IMR-90 (cell line): ENCODE measurements at regions not wholly inside any gene's neighbourhood (a gene's known extent, or its start where the extent isn't known, plus 50 kb on each side); places are given as distances from the start of the nearest gene placed in this dataset.

Source experiments
- ATAC-seq: fragments of 200-7000 bp; cut with Tn5 transposase; 2 replicates; pipeline ENCODE4 v1.9.1; 2020; ENCODE audit warnings: low read depth, mild to moderate bottlenecking, moderate library complexity
- BruUV-seq: library from RNA; stranded (reverse); fragments of 400-500 nt; replicated peaks from 2 replicates; lab custom pipeline; 2021; lab: Mats Ljungman, UMichigan
- CTCF ChIA-PET: fragments of 300-600 bp; formaldehyde crosslinking; extraction: SDS; loops from one replicate; lab custom pipeline; 2021; ENCODE audit warnings: antibody characterized with exemption; lab: Yijun Ruan, JAX
- POLR2A ChIA-PET: fragments of 300-600 bp; sonication (Branson Sonifier 250); formaldehyde crosslinking; loops from one replicate; lab custom pipeline; 2022; ENCODE audit warnings: antibody characterized with exemption; ENCODE audit not compliant: unreplicated experiment; lab: Charles Lee
- DNase-seq: peaks from one replicate; pipeline ENCODE4 v3.0.0; 2013
- H2AFZ ChIP-seq: replicated peaks from 2 replicates; pipeline ENCODE3; 2013; ENCODE audit warnings: low read length, mild to moderate bottlenecking; ENCODE audit not compliant: poor library complexity
- H2AK5ac ChIP-seq: 2 replicates; pipeline ENCODE4 v1.6.1; 2013; ENCODE audit warnings: low read depth, low read length, inconsistent platforms
- H2AK9ac ChIP-seq: replicated peaks from 2 replicates; pipeline ENCODE3; 2013; ENCODE audit warnings: mild to moderate bottlenecking, low read depth, low read length, moderate library complexity; ENCODE audit not compliant: poor library complexity
- H2BK120ac ChIP-seq: 2 replicates; pipeline ENCODE4 v1.6.1; 2013; ENCODE audit warnings: low read depth, low read length, inconsistent platforms
- H2BK15ac ChIP-seq: 3 replicates; pipeline ENCODE4 v1.6.1; 2013; ENCODE audit warnings: low read depth, low read length, inconsistent platforms
- H2BK20ac ChIP-seq: 2 replicates; pipeline ENCODE4 v1.6.1; 2013; ENCODE audit warnings: low read depth, mild to moderate bottlenecking, inconsistent platforms, low read length, moderate library complexity
- H2BK5ac ChIP-seq: 2 replicates; pipeline ENCODE4 v1.6.1; 2013; ENCODE audit warnings: mild to moderate bottlenecking, low read depth, low read length, inconsistent platforms; ENCODE audit not compliant: poor library complexity, severe bottlenecking
- H3K14ac ChIP-seq: replicated peaks from 2 replicates; pipeline ENCODE4 v1.6.1; 2013; ENCODE audit warnings: low read depth, low read length, inconsistent platforms
- H3K18ac ChIP-seq: 2 replicates; pipeline ENCODE4 v1.6.1; 2013; ENCODE audit warnings: low read depth, low read length, control low read depth
- H3K23ac ChIP-seq: 2 replicates; pipeline ENCODE4 v1.6.1; 2013; ENCODE audit warnings: low read depth, low read length, inconsistent platforms
- H3K27ac ChIP-seq: 2 replicates; pipeline ENCODE4 v1.5.1; 2013; ENCODE audit warnings: mild to moderate bottlenecking, control low read depth, low read length; ENCODE audit not compliant: insufficient read depth
- H3K27me3 ChIP-seq: 2 replicates; pipeline ENCODE4 v1.6.1; 2013; ENCODE audit warnings: low read length; ENCODE audit not compliant: control insufficient read depth, insufficient read depth
- H3K36me3 ChIP-seq: 2 replicates; pipeline ENCODE4 v1.6.1; 2013; ENCODE audit warnings: low read length, mixed read lengths; ENCODE audit not compliant: control insufficient read depth, insufficient read depth
- H3K4ac ChIP-seq: 2 replicates; pipeline ENCODE4 v1.6.1; 2013; ENCODE audit warnings: low read depth, low read length, inconsistent platforms
- H3K4me1 ChIP-seq: 2 replicates; pipeline ENCODE4 v1.6.1; 2013; ENCODE audit warnings: low read length, mixed read lengths; ENCODE audit not compliant: control insufficient read depth, insufficient read depth
- H3K4me2 ChIP-seq: 2 replicates; pipeline ENCODE4 v1.6.1; 2013; ENCODE audit warnings: low read depth, mild to moderate bottlenecking, control low read depth, low read length, moderate library complexity
- H3K4me3 ChIP-seq: 2 replicates; pipeline ENCODE4 v1.5.1; 2013; ENCODE audit warnings: low read depth, mild to moderate bottlenecking, control low read depth, low read length, moderate library complexity; ENCODE audit not compliant: insufficient read depth
- H3K56ac ChIP-seq: 2 replicates; pipeline ENCODE4 v1.6.1; 2013; ENCODE audit warnings: low read length, inconsistent platforms; ENCODE audit not compliant: insufficient read depth; ENCODE audit errors: extremely low read depth
- H3K79me1 ChIP-seq, 2 experiments: 2 replicates each; pipeline ENCODE4 v1.6.1; 2013; ENCODE audit warnings: low read length in 2 of 2, inconsistent platforms in 1 of 2, low read depth in 1 of 2
- H3K9ac ChIP-seq: 2 replicates; pipeline ENCODE4 v1.6.1; 2013; ENCODE audit warnings: low read depth, low read length, control low read depth
- H3K9me1 ChIP-seq: 2 replicates; pipeline ENCODE4 v1.6.1; 2013; ENCODE audit warnings: low read length, inconsistent platforms; ENCODE audit not compliant: insufficient read depth
- H3K9me3 ChIP-seq: 2 replicates; pipeline ENCODE4 v1.6.1; 2013; ENCODE audit warnings: low read length; ENCODE audit not compliant: control insufficient read depth, insufficient read depth
- H4K20me1 ChIP-seq: 2 replicates; pipeline ENCODE4 v1.6.1; 2013; ENCODE audit warnings: low read length, inconsistent platforms; ENCODE audit not compliant: insufficient read depth
- H4K5ac ChIP-seq: 2 replicates; pipeline ENCODE4 v1.6.1; 2013; ENCODE audit warnings: mild to moderate bottlenecking, low read depth, low read length, control low read depth
- H4K8ac ChIP-seq, 2 experiments: 2 replicates each; pipeline ENCODE4 v1.6.1; 2013; ENCODE audit warnings: low read depth in 2 of 2, low read length in 2 of 2, control low read depth in 1 of 2, inconsistent platforms in 1 of 2
- H4K91ac ChIP-seq: 2 replicates; pipeline ENCODE4 v1.6.1; 2013; ENCODE audit warnings: low read depth, low read length, inconsistent platforms; ENCODE audit not compliant: insufficient read depth
- CHD1 ChIP-seq: IDR thresholded peaks from 2 replicates; pipeline ENCODE4 v1.6.1; 2012; ENCODE audit warnings: low read depth, low read length, improper control_type of control experiment
- MAZ ChIP-seq: IDR thresholded peaks from 2 replicates; pipeline ENCODE4 v1.6.1; 2012; ENCODE audit warnings: low read depth, mild to moderate bottlenecking, low read length, improper control_type of control experiment, moderate library complexity, borderline replicate concordance
- RCOR1 ChIP-seq: IDR thresholded peaks from 2 replicates; pipeline ENCODE4 v1.6.1; 2012; ENCODE audit warnings: mild to moderate bottlenecking, low read length, improper control_type of control experiment; ENCODE audit not compliant: insufficient replicate concordance
- RFX5 ChIP-seq: IDR thresholded peaks from 2 replicates; pipeline ENCODE4 v1.8.0; 2012; ENCODE audit warnings: low read depth, mild to moderate bottlenecking, low read length, moderate library complexity
- SMC3 ChIP-seq: fragments of 150-350 bp; IDR thresholded peaks from 2 replicates; pipeline ENCODE4 v1.6.1; 2016; ENCODE audit warnings: low read depth, mild to moderate bottlenecking, antibody characterized with exemption, low read length, moderate library complexity
- WGBS, 2 experiments: methylation state at CpG; one replicate each; pipeline versions ENCODE4 v1.1.5 to v1.1.7; 2013; ENCODE audit warnings: missing lambda C conversion rate in 2 of 2; ENCODE audit not compliant: insufficient read length in 1 of 2; ENCODE audit errors: extremely low coverage in 2 of 2; 5-methylcytosine and 5-hydroxymethylcytosine counted together
- dilution Hi-C: fragments of 300-500 bp; cut with HindIII; formaldehyde crosslinking; loops from one replicate; pipeline ENCODE4 v1.14.3; 2018; ENCODE audit warnings: low sequenced_read_pairs; ENCODE audit not compliant: unreplicated experiment
- in situ Hi-C: fragments of 300-500 bp; cut with MboI; formaldehyde crosslinking; loops from 3 replicates; pipeline ENCODE4 v1.14.3; 2019; ENCODE audit warnings: low sequenced_read_pairs, inconsistent platforms, mixed read lengths
- intact Hi-C: fragments of 100-400 bp; cut with micrococcal nuclease; formaldehyde crosslinking; loops from 2 replicates; pipeline ENCODE4 v1.10.0; 2022

DNA sequence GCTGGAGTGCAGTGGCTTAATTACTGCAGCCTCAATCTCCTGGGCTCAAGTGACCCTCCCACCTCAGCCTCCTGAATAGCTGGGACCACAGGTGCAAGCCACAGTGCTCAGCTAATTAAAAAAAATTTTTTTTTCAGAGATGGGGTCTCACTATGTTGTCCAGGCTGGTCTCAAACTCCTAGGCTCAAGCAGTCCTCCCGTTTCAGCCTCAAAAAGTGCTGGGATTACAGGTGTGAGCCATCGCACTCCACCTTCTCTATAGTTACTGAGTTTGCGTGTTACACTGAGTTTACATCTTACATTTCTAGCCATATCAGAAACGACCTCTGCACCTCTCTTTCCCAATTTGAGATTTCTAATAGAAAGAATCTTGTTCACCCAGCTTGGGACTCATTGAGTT lies 53.6 kb upstream of the EML4 start:
- dilution Hi-C loops = no loop called here
- Histone ChIP-seq H2AK5ac (no peak overlapping the region), H3K4me1 (peaks cover 7% of the 10 kb centered on the region), H3K79me1 (no peaks in the 10 kb centered on the region), H3K9ac (no peak overlapping the region), H4K20me1 (no peaks in the 10 kb centered on the region; the same call in 1 of the 2 replicates), H3K18ac (no peak overlapping the region), H4K91ac (no peak overlapping the region), H2AK9ac (no peak overlapping the region), H3K27me3 (no peaks in the 10 kb centered on the region), H4K5ac (no peak overlapping the region), H2BK120ac (no peak overlapping the region), H3K14ac (no peak overlapping the region), H3K9me1 (peaks cover 2% of the 10 kb centered on the region; the same call in 1 of the 2 replicates), H2BK15ac (no peak overlapping the region), H2BK20ac (no peak overlapping the region), H3K56ac (no peak overlapping the region), H4K8ac (no peak overlapping the region), H2AFZ (no peak overlapping the region), H3K36me3 (no peaks in the 10 kb centered on the region), H2BK5ac (no peak overlapping the region), H3K4ac (no peak overlapping the region), H3K4me3 (no peak overlapping the region), H3K27ac (no peak overlapping the region), H3K9me3 (no peaks in the 10 kb centered on the region), H3K4me2 (no peak overlapping the region), H3K23ac (no peak overlapping the region)
- WGBS, 2 experiments = no CpG with 5 or more reads among the region's 4 CpGs
- ChIA-PET POLR2A (no interaction called here), CTCF (interaction anchor here (0.6 to 0.7 kb wide), 2 partner anchors 42 to 46 kb away, joined by 3 read pairs; no protein-coding TSS in a partner anchor)
- intact Hi-C loops = no loop called here
- in situ Hi-C loops = no loop called here
- TF ChIP-seq CHD1 = no peak
- no peak for TF ChIP-seq RCOR1
- TF ChIP-seq RFX5 = no peak
- no peak for TF ChIP-seq SMC3
- TF ChIP-seq MAZ = no peak
- no peak for ATAC-seq
- BruUV-seq = no TSS peak
- no peak for DNase-seq
